Retinal pigment epithelial cell (primary cell): ENCODE measurements at regions not wholly inside any gene's neighbourhood (a gene's known extent, or its start where the extent isn't known, plus 50 kb on each side); places are given as distances from the start of the nearest gene placed in this dataset.

Experiments used
- DNase-seq: peaks from one replicate; pipeline ENCODE4 v3.0.0-alpha.2; 2010; ENCODE audit warnings: low read depth
- H3K4me3 ChIP-seq: 2 replicates; pipeline ENCODE4 v1.5.1; 2011; ENCODE audit warnings: mild to moderate bottlenecking, low read length, control low read depth, moderate library complexity
- CTCF ChIP-seq: conservative IDR thresholded peaks from 2 replicates; pipeline ENCODE4 v1.5.1; 2011; ENCODE audit warnings: low read depth, low read length, control low read depth, inconsistent platforms

GRCh38 chr11:95461348-95461747 is 230.3 kb upstream of the SESN3 start:
- no peak for DNase-seq
- no peak overlapping the region for H3K4me3 ChIP-seq
- no peak for TF ChIP-seq CTCF

GRCh38 chr11:95459291-95460042 is 228.5 kb upstream of the SESN3 start:
- no peak overlapping the region for H3K4me3 ChIP-seq
- TF ChIP-seq CTCF = no peak
- peak; percentile 88 for DNase-seq

GRCh38 chr11:95456714-95457491 is 225.9 kb upstream of the SESN3 start:
- no peak for DNase-seq
- no peak overlapping the region for H3K4me3 ChIP-seq
- TF ChIP-seq CTCF = no peak

- no peak for DNase-seq
- no peak overlapping the region for H3K4me3 ChIP-seq
- no peak for TF ChIP-seq CTCF
These were observed 224.4 kb upstream of the SESN3 start for GRCh38 chr11:95455228-95455970.

GRCh38 chr11:95453616-95454171 is 222.7 kb upstream of the SESN3 start:
- no peak overlapping the region for H3K4me3 ChIP-seq
- TF ChIP-seq CTCF = no peak
- peak; percentile 69 for DNase-seq

GRCh38 chr11:95451682-95452081 is 220.7 kb upstream of the SESN3 start:
- TF ChIP-seq CTCF = no peak
- no peak for DNase-seq

More at GRCh38 chr11:95451682-95452081, 220.7 kb upstream of the SESN3 start:
- H3K4me3 ChIP-seq = no peak overlapping the region
